Fibroblast of the aortic adventitia (primary cell): ENCODE measurements at regions not wholly inside any gene's neighbourhood (a gene's known extent, or its start where the extent isn't known, plus 50 kb on each side); places are given as distances from the start of the nearest gene placed in this dataset.

Experiments
- DNase-seq: peaks from one replicate; pipeline ENCODE4 v3.0.0-alpha.2; 2010; ENCODE audit warnings: low read depth
- H3K4me3 ChIP-seq: 2 replicates; pipeline ENCODE4 v1.5.1; 2011; ENCODE audit warnings: low read depth, mild to moderate bottlenecking, control low read depth, low read length, moderate library complexity
- CTCF ChIP-seq: IDR thresholded peaks from 2 replicates; pipeline ENCODE4 v1.5.1; 2011; ENCODE audit warnings: mild to moderate bottlenecking, low read length, control low read depth, inconsistent platforms; ENCODE audit not compliant: insufficient read depth

GRCh38 chr12:75725521-75726111 is 214.2 kb upstream of the KRR1 start:
- peak; percentile 75 for DNase-seq
- no peak for TF ChIP-seq CTCF
- no peak overlapping the region for H3K4me3 ChIP-seq

- no peak overlapping the region for H3K4me3 ChIP-seq
- DNase-seq = peak; percentile 97
- no peak for TF ChIP-seq CTCF
Measured at GRCh38 chr12:75724928-75725312, 213.5 kb upstream of the KRR1 start.

- no peak for DNase-seq
- H3K4me3 ChIP-seq = no peak overlapping the region
- no peak for TF ChIP-seq CTCF
Measured at GRCh38 chr12:75724307-75724927, 213.0 kb upstream of the KRR1 start.

- peak; percentile 94 for DNase-seq
- TF ChIP-seq CTCF = no peak
Measured at GRCh38 chr12:75722714-75723200, 211.3 kb upstream of the KRR1 start.

GRCh38 chr12:75721796-75722195 is 210.4 kb upstream of the KRR1 start:
- TF ChIP-seq CTCF = no peak
- no peak overlapping the region for H3K4me3 ChIP-seq
- DNase-seq = no peak

More at GRCh38 chr12:75722714-75723200, 211.3 kb upstream of the KRR1 start:
- H3K4me3 ChIP-seq = no peak overlapping the region

- peak; percentile 62 for DNase-seq
- TF ChIP-seq CTCF = no peak
- no peak overlapping the region for H3K4me3 ChIP-seq
Measured at GRCh38 chr12:75720812-75721641, 209.6 kb upstream of the KRR1 start.
